Head of caudate nucleus (tissue), 42 donors: ENCODE measurements at regions not wholly inside any gene's neighbourhood (a gene's known extent, or its start where the extent isn't known, plus 50 kb on each side); places are given as distances from the start of the nearest gene placed in this dataset.
"Not testable (repeated sequence)": the region's sequence is repeated elsewhere in the genome, so short reads cannot be mapped to it uniquely, and the experiment has no call there.

ENCODE experiments used
- DNase-seq, 42 donors: peaks; one replicate each; pipeline versions ENCODE4 v3.0.0 to v3.0.0-alpha.2; 2020 to 2021; ENCODE audit warnings: mixed read lengths in 7 of 42
- intact Hi-C: fragments of 100-400 bp; cut with DNase I; formaldehyde crosslinking; loops from one replicate; pipeline ENCODE4 v1.15.0; 2022

DNA sequence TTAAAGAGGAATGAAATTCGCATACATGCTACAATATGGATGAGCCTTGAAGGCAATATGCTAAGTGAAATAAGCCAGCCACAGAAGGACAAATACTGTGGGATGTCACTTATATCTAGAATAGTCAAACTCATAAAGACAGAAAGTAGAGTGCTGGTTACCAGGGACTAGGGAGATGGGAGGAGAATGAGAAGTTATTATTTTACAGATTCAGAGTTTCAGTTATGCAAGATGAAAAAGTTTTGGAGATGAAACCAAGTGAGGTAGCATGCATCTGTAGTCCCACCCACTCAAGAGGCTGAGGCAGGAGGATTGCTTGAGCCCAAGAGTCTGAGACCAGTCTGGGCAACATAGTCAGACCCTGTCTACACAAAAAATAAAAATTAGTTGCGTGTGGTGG, 82.5 kb upstream of the ARID1B start:
- DNase-seq: no peak
- intact Hi-C loops: no loop called here

DNA sequence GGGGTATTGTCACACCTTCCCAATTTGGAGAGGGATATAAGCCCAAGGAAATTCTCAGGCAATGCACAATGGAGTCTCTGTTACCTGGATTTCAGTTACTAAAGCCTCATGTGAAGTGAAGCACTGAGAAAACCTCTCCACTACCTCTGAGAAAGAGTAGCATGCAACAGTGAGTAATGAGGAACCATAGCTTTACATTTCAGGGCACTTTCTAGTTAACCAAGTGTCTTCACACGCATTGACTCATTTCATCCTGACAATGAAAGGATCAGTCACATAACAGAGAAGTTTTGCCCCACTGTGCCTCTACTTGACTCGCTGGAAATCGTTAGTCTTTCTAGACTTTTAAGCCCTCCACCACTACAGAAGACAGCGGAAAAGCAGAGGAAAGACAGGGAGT, 86.2 kb upstream of the ARID1B start:
- intact Hi-C loops: no loop called here
- DNase-seq: no peak

DNA sequence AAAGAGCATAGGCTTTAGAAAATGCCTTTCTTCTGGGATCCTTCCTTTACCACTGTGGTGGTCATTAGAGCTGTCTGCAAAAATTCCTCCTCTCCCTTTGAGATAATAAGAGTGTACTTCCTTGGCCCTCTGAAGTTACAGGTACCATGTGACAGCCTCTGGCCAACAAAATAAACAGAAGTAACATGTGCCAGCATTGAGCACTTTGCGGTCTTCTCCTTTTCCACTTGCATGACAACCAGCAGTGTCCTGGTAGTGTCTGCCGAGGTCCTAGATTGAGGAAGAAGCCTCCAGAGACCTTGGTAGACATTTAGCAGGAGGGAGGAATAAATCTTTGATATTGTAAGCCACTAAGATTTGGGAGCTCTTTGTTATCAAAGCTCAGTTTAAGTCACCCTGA, 87.5 kb upstream of the ARID1B start:
- peak in 16 of 42 donors; percentile 6 to 49 (median 20) for DNase-seq
- intact Hi-C loops: loop anchor here (5.0 to 10.0 kb wide), 2 partner anchors 333 to 495 kb away; no protein-coding TSS in a partner anchor

DNA sequence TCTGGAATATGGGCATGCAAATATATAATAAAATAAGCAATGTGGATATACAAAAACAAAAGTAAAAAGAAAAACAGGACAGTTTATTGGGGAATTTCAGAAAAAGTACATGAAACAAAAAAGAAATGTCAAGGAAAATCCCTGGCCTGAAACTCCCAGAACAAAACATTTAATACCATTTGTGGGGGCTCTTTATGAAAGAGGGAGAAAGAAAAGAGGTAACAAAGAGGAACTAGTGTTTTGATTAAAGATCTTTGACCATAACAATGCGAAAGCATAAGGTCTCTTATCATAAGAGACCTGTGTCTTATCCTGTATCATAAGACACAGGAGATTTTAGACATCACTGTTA, 88.6 kb upstream of the ARID1B start:
- intact Hi-C loops: loop anchor here (5.0 to 10.0 kb wide), 2 partner anchors 334 to 496 kb away; no protein-coding TSS in a partner anchor
- DNase-seq: no peak

DNA sequence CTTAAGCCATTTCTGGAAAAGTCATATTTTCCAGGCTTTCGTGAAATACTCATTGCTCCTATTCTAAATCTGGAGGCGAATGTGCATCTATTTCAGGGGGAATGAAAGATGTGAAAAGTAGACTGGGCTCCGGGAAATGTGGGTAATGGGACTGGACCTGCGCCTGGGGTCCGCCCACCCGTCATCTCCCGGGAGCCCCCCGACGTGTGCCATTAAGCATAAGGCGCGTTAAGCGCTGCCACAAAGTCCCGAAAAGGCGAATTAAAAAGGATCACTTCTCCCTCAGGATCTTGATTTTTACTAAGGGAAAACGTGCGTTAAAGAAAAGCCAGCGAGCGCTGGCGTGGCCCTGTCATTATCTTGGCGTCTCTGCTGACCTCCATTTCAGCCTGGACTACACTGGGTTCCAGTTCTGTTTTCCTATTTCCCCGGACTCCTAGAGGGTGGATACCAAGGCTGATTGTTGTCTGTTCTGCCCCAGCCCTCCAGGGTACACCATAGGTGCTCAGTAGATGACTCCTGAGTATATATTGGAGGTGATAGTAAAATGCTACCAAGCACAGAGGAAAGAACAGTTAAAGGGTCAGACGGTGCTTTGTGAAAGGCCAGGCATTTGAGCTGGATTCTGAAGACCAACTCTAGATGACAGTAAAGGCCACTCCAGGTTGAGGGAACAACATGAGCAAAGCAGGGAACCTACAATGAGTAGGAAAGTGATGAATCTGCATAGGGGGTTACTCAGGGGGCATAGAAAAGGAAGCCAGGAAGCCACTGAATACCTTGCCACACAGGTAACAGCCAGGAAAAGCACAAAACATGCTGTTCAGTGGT, 89.2 kb upstream of the ARID1B start:
- intact Hi-C loops: loop anchor here (2.0 to 10.0 kb wide), 3 partner anchors 89 to 497 kb away; partner anchors contain the start of gene ARID1B
- DNase-seq: peak in 33 of 42 donors; percentile 5 to 69 (median 32)

DNA sequence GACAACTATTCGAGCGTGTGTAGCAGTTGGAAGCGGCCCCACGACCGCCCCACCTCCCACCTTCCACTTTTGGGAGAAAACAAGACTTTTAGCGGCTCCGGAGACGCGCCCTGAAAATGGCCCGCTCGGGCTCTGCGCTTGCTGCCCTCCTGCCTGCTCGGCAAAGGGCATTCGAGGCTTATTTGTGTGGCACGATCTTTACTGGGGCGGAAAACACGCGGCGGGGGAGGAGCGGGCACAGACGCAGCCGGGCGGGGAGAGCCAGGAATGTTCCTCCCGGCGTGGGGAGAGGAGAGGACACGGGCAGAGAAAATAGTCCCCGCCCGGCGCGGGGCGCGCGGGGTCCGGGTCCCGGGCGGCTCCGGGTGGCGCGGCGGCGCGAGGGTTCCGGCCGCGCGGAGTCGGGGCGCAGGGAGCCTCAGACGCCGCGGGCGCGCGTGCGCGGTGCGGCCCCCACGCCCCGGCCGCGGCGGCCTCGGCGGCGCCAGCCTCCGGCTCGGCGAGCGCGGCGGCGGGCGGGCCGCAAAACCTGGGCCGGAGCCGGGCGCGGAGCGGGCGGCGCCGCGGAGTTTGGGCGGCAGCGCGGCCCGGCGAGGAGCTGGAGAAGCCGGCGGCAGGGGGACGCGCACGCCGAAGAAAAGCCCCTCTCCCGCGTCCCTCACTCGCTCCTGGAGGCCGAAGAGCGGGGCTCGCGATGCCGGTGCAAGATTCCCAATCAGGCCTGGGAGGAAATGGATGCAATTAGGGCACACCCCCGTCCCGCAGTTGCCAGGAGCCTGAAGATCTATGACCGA, 90.0 kb upstream of the ARID1B start:
- intact Hi-C loops: loop anchor here (2.0 to 10.0 kb wide), 3 partner anchors 90 to 498 kb away; partner anchors contain the start of gene ARID1B

DNA sequence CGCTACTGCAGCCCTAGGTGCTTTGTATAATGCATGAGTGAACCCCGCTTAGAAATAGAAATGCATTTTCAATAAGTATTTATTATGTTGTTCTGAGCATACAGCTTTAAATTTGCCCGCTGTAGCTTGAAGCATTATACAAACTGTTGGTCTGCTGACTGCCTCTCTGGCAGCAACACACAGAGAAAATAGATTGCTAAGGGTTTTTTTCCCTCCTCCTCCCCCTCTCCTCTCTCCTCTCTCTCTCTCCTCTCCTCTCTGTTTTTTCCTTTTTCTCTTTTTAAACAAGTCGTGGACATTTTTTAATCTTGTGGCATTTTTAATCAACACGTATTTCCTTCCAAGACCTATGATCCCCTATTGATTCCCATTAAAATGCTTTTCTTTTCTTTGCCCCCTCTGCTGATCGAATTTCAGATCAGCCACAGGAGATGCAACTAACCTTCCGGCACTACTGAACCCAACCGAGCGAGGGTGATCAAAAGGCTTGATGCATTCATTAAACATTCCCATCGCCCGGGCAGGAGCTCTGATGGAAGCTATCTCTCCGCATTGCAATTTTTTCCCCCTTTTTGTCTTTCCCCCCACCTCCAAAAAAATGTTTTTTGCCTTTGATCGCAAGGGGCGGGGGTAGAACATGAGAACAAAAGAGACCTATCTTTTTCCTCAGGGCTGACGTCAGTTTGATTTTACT, 90.7 kb upstream of the ARID1B start:
- DNase-seq: peak in 29 of 42 donors; percentile 7 to 75 (median 48)
- intact Hi-C loops: loop anchor here (2.0 to 10.0 kb wide), 3 partner anchors 90 to 498 kb away; partner anchors contain the start of gene ARID1B

More for the DNA sequence above, 90.0 kb upstream of the ARID1B start:
- peak; percentile 81 to 97 (median 92) for DNase-seq

DNA sequence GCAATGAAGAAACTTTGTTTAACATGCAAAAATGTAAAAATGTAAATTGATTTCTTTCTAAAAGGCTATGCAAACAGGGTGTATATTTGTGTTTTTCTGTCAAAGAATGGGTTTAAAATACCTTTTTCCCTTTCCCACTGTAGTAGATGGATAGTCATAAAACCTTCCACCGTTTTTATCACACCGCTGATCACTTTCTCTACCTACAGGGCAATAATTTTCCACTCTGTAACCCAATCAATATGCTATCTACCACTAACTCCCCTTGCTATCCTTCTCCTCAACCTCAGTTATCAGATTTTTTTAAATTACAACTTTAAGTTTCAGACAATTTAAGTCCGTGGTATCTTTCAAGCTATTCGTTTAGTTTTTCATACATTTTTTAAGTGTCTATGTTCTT, 91.4 kb upstream of the ARID1B start:
- DNase-seq: no peak
- intact Hi-C loops: loop anchor here (2.0 to 10.0 kb wide), 4 partner anchors 91 to 499 kb away; partner anchors contain the start of gene ARID1B

DNA sequence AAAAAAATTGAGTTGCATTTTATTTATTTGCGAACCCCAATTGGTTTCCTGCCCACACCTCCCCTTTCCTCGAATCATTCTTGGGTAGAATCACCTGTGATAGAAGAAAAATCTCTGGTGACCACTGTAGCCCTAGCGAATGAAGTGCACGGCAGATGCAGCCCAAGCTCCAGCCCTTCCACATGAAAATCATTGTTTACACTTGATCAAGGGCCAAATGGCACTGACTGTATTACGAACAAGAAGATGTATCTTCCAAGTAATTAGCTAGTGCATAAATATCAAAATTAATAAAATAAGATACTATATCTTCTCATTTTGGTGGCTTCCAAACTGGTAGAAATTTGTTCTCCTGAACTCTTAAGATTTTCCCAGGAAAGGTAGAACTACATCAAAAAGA, 93.4 kb upstream of the ARID1B start:
- intact Hi-C loops: loop anchor here (2.0 to 10.0 kb wide), 2 partner anchors 119 to 501 kb away; no protein-coding TSS in a partner anchor
- no peak for DNase-seq

DNA sequence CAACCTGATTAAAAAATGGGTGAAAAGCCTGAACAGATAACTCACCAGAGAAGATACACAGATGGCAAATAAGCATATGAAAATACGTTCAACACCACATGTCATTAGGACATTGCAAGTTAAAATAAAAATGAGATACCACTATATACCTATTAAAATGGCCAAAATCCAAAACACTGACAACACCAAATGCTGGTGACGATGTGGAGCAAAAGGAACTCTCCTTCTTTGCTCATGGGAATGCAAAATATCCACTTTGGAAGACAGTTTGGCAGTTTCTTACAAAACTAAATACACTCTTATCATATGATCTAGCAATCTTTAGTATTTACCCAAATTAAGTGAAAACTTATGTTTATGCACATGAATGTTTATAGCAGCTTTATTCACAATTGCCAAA, 100.5 kb upstream of the ARID1B start:
- DNase-seq: no peak

DNA sequence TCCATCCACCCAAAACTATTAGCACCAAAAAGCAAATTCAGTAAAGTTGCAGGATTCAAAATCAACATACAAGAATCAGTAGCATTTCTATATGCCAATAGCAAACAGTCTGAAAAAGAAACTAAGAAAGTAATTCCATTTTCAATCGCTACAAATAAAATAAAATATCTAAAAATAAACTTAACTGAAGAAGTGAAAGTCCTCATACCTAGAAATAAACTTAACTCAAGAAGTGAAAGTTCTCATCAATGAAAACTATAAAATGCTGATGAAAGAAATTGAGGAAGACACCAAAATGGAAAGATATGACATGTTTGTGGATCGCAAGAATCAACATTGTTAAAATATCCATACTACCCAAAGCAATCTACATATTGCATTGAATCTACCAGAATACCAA, 103.0 kb upstream of the ARID1B start:
- intact Hi-C loops: no loop called here
- no peak for DNase-seq

More for the DNA sequence above, 100.5 kb upstream of the ARID1B start:
- intact Hi-C loops: no loop called here

DNA sequence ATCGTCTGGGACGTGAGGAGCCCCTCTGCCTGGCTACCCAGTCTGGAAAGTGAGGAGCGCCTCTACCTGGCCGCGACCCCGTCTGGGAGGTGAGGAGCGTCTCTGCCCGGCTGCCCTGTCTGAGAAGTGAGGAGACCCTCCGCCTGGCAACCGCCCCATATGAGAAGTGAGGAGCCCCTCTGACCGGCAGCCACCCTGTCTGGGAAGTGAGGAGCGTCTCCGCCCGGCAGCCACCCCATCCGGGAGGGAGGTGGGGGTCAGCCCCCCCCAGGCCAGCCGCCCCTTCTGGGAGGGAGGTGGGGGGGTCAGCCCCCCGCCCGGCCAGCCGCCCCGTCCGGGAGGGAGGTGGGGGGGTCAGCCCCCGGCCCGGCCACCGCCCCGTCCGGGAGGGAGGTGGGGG, 107.1 kb upstream of the ARID1B start:
- DNase-seq, intact Hi-C loops: not testable (repeated sequence)

DNA sequence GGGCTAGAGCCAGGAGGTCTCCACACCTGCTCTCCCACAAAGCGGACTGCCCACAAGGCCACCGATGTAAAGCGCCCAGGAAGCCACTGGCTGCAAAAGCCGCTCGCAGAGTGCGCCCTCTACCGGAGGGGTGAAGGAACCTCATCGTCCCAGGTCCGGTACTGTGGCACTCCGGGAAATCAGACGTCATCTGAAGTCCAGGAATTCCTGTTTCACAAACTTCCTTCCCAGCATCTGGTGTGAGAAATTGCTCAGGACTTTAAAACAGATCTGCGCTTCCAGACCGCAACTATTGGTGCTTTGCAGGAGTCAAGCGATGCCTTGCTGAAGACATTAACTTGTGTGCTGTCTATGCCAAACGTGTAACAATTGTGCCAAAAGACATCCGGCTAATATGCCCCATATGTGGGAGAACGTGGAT, 115.1 kb upstream of the ARID1B start:
- intact Hi-C loops: no loop called here
- DNase-seq: peak in 6 of 42 donors; percentile 55 to 85 (median 64)

DNA sequence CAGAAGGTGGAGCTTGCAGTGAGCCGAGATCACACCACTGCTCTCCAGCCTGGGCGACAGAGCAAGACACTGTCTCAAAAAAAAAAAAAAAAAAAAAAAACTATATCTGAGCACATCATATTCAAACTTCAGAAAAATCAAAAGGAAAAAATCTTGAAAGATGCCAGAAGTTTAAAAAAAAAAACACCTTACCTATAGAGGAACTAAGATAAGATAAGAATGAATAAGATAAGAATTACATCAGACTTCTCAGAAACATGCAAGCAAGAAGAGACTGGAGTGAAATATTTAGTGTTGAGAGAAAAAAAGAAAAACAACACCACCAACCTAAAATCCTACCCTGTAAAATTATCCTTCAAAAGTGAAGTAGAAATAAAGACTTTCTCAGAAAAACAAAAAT, 116.8 kb upstream of the ARID1B start:
- intact Hi-C loops: no loop called here
- DNase-seq: no peak

DNA sequence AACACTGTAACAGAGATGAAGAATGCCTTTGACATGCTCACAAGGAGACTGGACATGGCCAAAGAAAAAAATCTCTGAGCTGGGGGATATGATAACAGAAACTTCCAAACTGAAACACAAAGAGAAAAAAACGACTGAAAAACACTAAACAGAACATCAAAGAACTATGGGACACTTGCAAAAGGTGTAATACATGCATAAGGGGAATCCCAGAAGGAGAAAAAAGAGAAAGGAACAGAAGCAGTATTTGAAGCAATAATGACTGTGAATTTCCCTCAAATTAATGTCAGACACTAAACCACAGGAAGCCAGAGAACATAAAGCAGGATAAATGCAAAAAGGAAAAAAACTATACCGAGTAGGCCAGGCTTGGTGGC, 117.4 kb upstream of the ARID1B start:
- intact Hi-C loops: no loop called here
- DNase-seq: no peak

DNA sequence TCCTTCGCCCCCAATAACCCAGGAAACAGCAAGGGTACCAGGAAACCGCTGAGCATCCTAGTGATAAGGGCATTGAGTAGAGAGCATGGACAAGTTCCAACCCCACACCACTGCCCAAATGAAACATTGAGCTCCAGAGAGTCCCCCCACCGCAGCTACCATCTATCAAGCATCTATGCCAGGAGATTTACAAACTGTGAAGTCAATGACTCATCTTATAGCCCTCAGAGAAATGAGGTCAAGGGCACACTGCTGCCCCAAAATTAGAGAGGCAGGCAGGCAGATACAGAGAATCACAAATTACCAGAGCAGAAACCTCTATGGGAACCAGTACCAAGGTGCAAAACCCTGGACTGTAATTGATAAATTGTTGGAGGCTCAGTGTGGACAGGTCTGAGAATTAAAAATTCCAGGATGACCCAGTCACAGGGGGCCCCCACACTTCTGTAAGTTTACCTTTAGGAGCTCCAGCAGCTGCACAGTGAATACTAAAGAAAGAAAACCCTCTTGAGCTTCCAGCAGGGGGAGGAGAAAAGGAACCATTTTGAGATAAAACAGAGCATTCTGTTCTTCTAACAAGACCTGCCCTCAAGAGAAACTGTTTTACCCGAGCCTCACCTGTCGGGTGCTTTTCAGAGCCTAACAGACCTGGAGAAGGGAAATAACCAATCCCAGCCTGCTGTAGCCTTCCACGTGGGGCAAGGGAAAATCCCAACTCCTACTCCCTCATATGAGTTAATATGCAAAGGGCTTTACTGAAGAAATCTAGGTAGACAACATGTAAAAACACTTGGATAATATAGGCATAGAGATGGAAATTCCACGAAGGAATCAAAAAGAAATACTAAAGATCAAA, 118.0 kb upstream of the ARID1B start:
- intact Hi-C loops: no loop called here
- DNase-seq: no peak

DNA sequence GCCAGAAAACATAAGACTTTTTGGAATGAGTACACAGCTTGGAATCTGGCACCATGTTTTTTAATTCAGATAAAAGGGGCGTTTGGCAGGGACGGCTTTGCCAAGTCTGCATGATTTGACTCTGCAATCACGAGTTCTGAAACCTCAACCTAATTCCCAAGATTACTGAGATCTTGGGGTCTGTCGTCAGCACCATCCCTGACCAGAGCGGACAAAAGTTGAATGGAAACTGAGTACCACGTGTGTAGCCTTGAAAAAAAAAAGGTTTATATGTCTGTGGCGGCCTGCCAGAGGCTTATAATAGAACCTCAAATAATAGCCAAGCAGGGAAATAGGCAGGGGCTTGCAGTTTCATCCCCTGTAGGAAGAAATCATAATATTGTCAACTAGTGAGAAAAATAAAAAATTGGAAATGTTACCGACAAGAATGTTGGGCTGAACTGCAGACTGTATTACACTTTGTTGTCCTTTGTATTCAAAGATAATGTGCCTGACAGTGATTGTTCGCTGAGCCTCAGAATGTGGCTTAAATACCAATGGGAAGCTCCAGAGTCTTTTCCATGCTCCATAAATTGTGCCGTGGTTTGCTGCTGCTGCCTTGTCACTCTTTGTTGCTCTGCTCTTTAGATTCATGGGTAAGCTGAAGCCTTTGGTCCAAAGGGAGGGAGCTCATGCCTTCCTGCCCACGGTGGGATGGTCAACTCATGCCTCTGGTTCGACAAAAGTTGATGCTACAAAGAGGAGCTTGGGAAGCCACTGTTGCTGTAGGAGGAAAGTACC, 118.8 kb upstream of the ARID1B start:
- no peak for DNase-seq
- intact Hi-C loops: no loop called here

DNA sequence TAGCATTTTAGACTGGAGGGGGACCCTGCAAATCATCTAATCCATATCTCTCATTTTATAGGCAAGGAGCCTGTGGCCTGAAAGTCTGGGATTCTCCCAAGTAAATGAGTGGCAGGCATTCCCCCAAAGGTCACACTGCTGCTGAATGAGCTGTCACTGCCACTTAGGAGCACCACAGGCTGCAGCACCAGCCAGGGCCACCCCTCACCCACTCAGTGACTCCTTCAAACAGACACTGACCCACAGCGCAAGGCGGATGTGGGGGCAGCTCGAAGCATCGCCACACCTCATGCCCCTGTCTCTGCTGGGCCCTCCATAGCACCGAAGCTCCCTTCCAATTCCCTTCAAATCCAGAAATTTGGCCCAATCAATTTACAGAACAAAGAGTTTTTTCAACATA, 119.9 kb upstream of the ARID1B start:
- no peak for DNase-seq

More for the DNA sequence above, 119.9 kb upstream of the ARID1B start:
- intact Hi-C loops: no loop called here
